NCI-H526 treated with DMSO at 0.1 percent for 48 hours (cell line): ENCODE measurements at regions not wholly inside any gene's neighbourhood (a gene's known extent, or its start where the extent isn't known, plus 50 kb on each side); places are given as distances from the start of the nearest gene placed in this dataset.

ENCODE experiments used
- DNase-seq: peaks from one replicate; lab custom pipeline; 2025; lab: John Stamatoyannopoulos, UW

- no peak for DNase-seq
Measured at GRCh38 chr6:82646231-82646615, 282.6 kb downstream of the TPBG start.

DNA sequence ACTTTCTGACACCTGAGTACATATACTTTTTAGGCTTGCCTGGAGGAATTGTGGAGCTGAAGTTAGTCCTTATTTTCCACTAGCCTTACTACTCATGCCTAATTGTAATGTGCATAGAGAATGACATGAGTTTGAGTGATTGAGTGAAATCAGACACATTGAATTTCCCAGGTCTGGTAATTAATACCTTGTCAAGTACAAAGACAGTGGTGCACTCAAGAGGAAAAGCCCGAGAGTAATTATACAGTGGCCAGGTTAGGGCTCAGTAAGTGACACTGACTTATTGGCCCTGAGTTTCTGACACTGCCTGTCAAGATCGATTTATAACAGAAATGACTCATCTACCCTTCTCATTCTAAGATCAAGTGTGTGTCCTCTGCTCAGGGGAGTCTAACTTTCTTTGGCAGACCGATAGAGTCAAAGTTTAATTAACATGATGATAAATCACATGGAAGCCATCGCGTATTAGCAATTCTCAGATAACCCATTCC, 288.3 kb downstream of the TPBG start:
- no peak for DNase-seq

GRCh38 chr6:82679232-82679631, 315.6 kb downstream of the TPBG start:
- DNase-seq, result no peak

- DNase-seq, result no peak
Measured at GRCh38 chr6:82680192-82680591, 316.6 kb downstream of the TPBG start.

DNA sequence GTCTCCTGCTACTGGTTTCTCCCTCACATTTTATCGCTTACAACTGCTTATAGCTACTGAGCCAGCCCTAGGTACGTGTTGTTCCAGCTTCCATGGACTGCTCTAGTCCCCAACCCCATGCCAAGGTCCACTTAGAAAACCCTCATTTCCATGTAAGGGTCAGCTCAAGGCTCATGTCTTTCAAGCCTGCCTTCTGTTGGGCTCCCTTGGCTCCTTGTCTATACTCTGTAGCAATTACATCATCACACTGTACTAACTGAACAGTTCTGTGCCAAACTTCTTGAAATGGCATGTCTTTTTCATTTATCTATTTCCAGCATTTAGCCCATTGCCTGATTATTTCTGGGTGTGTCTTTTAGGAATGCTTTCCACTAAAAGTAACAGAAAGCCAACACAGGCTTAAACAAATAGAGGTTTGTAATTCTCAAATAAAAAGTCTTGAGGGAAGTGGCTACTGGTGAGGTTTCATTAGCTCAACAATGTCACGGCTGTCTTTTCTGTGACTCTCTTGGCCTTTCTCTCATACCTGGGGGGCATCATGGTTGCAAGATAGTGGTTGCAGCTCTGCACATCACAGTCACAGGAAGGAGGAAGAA, 317.6 kb downstream of the TPBG start:
- DNase-seq, result no peak

GRCh38 chr6:82686719-82687118, 323.1 kb downstream of the TPBG start:
- DNase-seq, result no peak

- DNase-seq, result no peak
Measured at GRCh38 chr6:82687855-82688254, 324.2 kb downstream of the TPBG start.

GRCh38 chr6:82690283-82690682, 326.7 kb downstream of the TPBG start:
- no peak for DNase-seq

- DNase-seq, result no peak
Measured at GRCh38 chr6:82691997-82692396, 328.4 kb downstream of the TPBG start.

DNA sequence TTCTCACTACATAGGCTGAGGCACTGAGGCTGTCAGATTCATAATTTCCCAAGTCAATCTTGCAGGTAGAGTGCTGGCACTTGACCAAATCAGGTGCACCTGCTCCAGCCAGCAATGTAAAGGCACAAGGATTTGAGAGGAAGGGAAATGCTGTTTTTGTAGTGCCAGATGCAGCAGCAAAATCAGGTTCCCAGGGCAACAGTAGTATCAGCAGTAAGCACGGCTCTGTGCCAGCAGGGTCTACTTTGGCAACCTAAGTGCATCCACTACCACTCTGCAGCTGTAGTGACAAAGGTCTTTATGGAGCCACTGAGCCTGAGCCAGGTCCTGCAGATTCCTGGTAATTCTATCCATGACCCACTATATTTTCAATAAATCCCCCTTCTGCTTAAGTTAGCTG, 329.5 kb downstream of the TPBG start:
- no peak for DNase-seq

- DNase-seq, result no peak
Measured at GRCh38 chr6:82701341-82701740, 337.7 kb downstream of the TPBG start.

- no peak for DNase-seq
Measured at GRCh38 chr6:82702574-82702973, 339.0 kb downstream of the TPBG start.

- no peak for DNase-seq
Measured at GRCh38 chr6:82703230-82703629, 339.6 kb downstream of the TPBG start.

DNA sequence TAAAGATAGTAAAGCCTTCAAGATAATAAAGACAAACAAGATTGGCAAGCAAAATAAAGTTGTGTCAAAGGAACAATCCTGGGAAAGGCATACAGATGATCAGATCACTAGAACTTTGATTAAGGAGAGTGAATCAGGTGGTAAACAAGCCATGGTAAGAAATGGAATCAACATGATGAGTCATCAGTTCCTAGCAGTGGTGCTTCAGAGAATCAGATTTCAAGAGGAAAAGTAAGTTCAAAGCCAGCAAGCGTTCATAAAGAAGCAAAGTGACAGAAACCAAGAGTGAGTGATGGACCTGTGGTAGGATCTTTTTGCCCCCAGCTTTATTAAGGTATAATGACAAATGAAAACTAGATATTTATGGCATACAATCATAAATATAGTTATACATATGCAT, 340.4 kb downstream of the TPBG start:
- DNase-seq, result no peak

GRCh38 chr6:82705579-82705978, 342.0 kb downstream of the TPBG start:
- no peak for DNase-seq

GRCh38 chr6:82711105-82711827, 347.6 kb downstream of the TPBG start:
- no peak for DNase-seq

DNA sequence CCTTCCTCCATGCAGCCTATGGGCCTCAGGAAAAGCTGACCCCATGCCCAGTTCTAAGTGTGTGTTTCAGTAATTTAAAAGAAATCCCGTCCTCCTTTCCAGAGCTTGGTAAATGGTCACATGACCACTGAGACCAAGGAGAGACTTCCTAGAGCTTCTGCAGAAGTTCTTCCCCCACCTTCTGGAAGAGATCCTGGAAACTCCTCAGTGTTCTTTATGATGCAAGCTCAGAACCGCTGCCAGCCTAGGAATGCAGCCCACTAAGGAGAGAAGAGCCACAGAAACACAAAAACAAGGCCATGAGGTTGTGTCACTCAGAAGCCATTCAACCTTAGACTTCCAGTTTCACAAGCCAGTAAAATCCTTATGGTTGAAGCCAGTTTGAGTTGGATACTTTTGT, 348.4 kb downstream of the TPBG start:
- DNase-seq, result no peak

- no peak for DNase-seq
Measured at GRCh38 chr6:82712389-82712788, 348.8 kb downstream of the TPBG start.

- no peak for DNase-seq
Measured at GRCh38 chr6:82712826-82713225, 349.2 kb downstream of the TPBG start.

DNA sequence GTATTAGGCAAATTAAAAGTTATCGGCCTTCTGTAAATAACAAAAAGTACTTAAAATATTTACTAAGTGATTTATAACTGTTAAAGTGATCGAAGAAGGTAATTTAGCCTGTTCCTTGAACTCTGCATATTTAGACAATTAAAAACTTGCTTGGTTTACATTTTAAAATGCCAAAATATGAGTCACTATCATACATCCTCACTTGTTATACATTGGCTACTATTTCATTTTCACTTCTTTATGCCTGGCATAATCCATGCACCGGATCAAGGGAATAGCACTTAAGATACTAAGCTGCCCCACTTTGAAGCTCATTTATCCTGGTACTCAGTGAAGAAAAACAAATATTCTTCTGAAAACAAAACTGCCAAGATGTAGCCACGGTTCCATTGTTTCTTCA, 344.6 kb downstream of the UBE3D start:
- DNase-seq, result no peak

DNA sequence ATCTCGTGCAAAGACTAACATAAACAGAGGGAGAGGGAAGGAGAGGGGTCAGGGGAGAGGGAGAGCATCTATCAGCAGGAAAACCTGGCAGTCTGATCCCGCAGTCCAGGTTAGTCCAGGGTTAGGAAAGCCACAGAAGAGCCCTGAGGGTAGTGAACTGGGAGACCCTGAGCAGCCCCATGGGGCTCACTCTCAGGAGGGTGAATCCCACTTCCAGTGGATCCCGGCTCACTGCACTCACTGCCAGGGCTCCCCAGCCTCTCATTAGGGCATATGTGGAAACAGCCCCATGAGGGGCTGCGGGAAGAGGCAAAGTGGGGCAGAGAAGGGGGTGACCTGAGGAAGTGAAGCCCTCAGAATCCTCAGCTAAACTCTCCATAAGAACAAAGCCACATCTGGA, 329.9 kb downstream of the UBE3D start:
- no peak for DNase-seq

DNA sequence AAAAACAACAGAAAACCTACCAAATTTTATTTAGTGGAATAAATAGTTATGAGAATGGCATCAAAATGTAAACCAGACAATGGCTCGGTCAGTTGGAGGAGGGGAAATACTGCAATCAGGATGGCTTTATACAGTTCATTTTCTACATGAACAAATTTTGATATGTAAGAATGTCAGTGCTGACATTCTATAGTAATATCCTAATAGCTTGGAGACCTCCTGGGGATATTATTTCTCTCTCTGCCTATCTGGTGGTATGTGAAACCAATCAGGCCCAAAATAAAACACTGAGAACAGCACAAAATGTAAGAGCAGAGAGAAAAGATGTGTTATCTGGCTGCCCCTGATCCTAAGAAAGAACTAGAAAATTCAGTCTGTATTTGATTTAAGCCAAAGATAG, 327.7 kb downstream of the UBE3D start:
- no peak for DNase-seq

GRCh38 chr6:82738773-82739172, 326.9 kb downstream of the UBE3D start:
- no peak for DNase-seq

- no peak for DNase-seq
Measured at GRCh38 chr6:82739303-82739702, 326.3 kb downstream of the UBE3D start.
